GM12874 (cell line): ENCODE measurements at regions not wholly inside any gene's neighbourhood (a gene's known extent, or its start where the extent isn't known, plus 50 kb on each side); places are given as distances from the start of the nearest gene placed in this dataset.

ENCODE experiments used
- TF ChIP-seq, protein P1 (sequence below): IDR thresholded peaks from 2 replicates; pipeline ENCODE4 v1.5.1; 2011; ENCODE audit warnings: low read depth, mild to moderate bottlenecking, control low read depth, low read length, moderate library complexity; ENCODE audit not compliant: insufficient read depth

DNA sequence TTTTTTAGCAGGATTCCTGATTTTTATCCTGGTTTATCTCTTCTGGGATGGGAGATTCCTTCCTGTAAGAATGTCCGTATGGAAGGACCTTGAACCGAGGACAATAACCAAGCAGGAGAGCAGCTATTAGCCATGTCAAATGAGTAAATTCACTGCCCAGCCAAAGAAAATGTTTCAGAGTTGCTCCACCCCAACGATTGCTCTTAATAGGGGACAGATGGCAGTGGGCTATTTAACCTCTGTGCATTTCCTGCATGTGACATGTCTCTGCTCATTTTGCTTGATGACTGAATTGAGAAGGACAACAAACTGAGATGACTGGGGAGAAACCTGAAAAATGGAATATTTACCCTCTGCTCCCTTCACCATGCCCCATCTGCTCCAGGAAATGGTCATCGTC is 479.9 kb upstream of the ZNF462 start:
- TF ChIP-seq, protein P1, sequence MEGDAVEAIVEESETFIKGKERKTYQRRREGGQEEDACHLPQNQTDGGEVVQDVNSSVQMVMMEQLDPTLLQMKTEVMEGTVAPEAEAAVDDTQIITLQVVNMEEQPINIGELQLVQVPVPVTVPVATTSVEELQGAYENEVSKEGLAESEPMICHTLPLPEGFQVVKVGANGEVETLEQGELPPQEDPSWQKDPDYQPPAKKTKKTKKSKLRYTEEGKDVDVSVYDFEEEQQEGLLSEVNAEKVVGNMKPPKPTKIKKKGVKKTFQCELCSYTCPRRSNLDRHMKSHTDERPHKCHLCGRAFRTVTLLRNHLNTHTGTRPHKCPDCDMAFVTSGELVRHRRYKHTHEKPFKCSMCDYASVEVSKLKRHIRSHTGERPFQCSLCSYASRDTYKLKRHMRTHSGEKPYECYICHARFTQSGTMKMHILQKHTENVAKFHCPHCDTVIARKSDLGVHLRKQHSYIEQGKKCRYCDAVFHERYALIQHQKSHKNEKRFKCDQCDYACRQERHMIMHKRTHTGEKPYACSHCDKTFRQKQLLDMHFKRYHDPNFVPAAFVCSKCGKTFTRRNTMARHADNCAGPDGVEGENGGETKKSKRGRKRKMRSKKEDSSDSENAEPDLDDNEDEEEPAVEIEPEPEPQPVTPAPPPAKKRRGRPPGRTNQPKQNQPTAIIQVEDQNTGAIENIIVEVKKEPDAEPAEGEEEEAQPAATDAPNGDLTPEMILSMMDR: no peak

GRCh38 chr9:106387965-106388364 is 475.0 kb upstream of the ZNF462 start:
- TF ChIP-seq, protein P1: no peak

DNA sequence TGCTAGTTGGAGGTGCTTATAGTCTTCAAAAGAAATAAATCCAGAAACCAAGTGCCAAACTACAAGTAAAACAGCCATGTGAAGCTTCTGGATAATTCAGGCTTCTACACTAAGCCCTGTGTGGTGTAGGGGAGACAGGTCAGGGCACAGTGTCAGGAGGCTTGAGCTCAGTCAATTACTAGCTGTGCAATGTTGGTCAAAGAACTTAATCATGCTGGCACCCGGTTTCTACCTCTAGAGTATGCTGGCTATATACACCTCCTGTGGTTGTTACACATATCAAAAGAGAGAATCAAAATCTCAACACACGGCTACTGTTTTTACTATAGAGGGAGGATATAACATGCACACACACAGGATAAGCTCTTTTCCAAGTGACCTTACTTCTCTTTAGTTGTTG is 469.7 kb upstream of the ZNF462 start:
- TF ChIP-seq, protein P1: no peak

GRCh38 chr9:106400170-106400569 is 462.8 kb upstream of the ZNF462 start:
- TF ChIP-seq, protein P1: no peak

GRCh38 chr9:106400950-106401349 is 462.0 kb upstream of the ZNF462 start:
- TF ChIP-seq, protein P1: no peak

DNA sequence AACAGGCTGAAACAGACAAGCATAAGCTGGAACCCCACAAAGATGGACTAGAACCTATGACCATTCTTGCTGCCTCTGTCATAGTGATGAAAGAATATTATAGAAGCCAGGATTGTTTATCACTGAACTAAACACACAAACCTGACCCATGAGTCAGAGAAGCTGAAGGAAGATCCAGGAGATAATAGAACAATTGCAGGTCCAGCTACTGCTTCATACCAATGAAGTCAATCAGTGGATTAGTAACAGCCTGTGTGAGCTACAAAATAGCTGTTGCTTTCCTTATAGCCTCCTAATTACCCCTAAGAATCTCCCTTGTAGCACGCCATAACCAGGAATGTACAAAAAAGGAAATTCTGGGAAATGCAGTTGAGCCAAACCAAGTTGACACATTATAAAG is 459.9 kb upstream of the ZNF462 start:
- TF ChIP-seq, protein P1: no peak

- TF ChIP-seq, protein P1: no peak
Observed at GRCh38 chr9:106404137-106404536, 458.8 kb upstream of the ZNF462 start.
